D721Med (cell line): ENCODE measurements at regions not wholly inside any gene's neighbourhood (a gene's known extent, or its start where the extent isn't known, plus 50 kb on each side); places are given as distances from the start of the nearest gene placed in this dataset.

Experiments
- DNase-seq: peaks from one replicate; pipeline ENCODE4 v3.0.0; 2011; ENCODE audit warnings: low spot score; ENCODE audit not compliant: insufficient read length
- FAIRE-seq: peaks from 2 replicates; lab custom pipeline; 2011; peaks lifted over from hg19 to GRCh38; lab: Jason Lieb, UNC
- TF ChIP-seq, protein P1 (sequence below): IDR thresholded peaks from 2 replicates; pipeline ENCODE4 v1.5.1; 2012; ENCODE audit warnings: mild to moderate bottlenecking, control low read depth; ENCODE audit not compliant: insufficient read depth; ENCODE audit errors: missing control alignments

DNA sequence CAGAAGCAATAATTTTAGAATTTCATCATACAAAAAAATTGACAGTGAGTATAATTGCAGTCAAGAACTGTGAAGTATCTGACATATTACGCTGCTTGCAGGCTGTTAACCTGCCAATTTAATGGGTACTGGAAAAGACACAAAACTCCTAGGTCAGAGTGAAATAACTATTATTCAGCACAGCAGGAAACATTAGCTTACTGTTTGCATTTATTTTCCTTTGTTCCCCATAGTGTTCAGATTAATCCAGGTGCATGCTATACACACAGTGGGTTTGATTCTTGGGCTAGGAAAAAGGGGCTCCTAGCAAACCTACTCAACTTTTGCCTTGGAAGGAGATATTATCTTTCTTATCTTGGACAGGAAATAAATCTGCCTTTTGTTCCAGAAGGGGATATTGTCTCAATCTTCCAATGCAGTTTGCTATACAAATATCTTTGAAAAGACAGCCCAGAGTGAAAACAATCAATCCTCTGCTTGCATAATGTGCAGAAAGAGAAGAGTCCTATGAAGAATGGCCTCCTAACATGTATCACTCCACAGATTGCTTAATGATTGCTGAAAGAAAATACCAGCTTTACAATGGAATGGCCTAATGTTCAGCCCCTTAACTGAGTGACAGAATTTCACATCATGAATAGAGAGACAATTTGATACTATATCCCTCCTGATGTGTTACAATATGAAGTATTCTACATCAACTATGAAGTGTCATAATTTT, 443.4 kb downstream of the TBC1D4 start:
- DNase-seq, result no peak
- no peak for FAIRE-seq
- TF ChIP-seq, protein P1, sequence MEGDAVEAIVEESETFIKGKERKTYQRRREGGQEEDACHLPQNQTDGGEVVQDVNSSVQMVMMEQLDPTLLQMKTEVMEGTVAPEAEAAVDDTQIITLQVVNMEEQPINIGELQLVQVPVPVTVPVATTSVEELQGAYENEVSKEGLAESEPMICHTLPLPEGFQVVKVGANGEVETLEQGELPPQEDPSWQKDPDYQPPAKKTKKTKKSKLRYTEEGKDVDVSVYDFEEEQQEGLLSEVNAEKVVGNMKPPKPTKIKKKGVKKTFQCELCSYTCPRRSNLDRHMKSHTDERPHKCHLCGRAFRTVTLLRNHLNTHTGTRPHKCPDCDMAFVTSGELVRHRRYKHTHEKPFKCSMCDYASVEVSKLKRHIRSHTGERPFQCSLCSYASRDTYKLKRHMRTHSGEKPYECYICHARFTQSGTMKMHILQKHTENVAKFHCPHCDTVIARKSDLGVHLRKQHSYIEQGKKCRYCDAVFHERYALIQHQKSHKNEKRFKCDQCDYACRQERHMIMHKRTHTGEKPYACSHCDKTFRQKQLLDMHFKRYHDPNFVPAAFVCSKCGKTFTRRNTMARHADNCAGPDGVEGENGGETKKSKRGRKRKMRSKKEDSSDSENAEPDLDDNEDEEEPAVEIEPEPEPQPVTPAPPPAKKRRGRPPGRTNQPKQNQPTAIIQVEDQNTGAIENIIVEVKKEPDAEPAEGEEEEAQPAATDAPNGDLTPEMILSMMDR, result no peak

DNA sequence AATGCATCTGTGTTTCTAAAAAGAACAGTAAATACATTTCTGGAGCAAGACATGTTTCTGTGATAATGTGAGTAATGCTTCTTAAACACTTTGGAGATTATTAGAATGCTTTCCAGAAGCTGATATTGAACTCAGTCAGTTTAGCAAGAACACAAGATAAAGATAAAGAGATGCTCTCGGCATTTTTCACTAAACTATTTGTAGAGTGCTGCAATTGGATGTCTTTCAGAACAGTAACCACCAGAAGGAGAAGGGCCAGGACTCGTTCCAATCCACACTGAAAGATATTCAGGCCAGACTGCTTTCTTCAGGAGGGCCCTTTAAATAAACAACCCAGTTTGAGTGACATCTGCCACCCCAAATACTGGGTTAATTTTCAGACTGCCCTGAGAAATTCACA, 456.0 kb downstream of the TBC1D4 start:
- FAIRE-seq (no peak), DNase-seq (no peak)
- TF ChIP-seq, protein P1, result no peak

- FAIRE-seq, result no peak
- TF ChIP-seq, protein P1, result no peak
- no peak for DNase-seq
Observed at GRCh38 chr13:75024602-75025001, 457.4 kb downstream of the TBC1D4 start.

DNA sequence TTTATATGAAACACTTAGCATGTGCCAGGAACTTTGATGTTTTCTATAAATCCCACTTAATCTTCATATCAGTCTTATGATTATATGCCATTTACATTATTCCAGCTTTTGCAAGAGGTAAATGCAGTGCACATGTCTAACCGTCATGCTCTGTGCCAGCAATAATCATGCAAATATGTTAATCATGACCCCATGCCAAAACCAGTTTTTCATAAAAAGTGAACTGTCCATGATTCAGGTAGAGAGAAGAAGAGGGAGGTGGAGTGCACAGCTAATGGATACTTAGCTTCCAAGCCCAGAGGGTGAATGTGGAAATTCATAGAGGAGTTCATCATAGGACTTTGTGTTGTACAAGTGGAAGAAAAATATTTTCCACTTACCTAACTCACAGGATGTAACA, 458.4 kb downstream of the TBC1D4 start:
- TF ChIP-seq, protein P1, result no peak
- DNase-seq (no peak), FAIRE-seq (no peak)

GRCh38 chr13:75021151-75021550, 460.8 kb downstream of the TBC1D4 start:
- TF ChIP-seq, protein P1, result no peak
- DNase-seq (no peak), FAIRE-seq (no peak)

GRCh38 chr13:75016225-75016624, 465.7 kb downstream of the TBC1D4 start:
- FAIRE-seq, result no peak
- TF ChIP-seq, protein P1, result no peak
- no peak for DNase-seq

DNA sequence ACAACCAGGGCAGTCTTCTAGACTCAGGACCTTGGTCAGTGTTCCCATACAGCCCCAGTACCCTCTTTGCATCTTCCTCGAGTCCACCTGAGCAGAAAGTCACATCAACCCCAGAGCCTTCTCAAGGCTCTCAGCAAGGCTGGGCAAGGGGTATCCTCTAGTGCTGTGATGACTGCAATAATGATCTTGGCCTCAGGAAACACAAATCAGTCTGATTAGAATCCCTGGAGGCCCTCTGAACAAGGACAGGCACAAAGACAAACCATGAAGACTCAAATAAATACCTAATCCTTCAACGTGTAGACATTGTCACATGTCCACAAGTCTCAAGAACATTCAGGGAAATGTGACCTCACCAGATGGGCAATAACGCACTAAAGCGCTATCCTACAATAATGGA, 468.2 kb downstream of the TBC1D4 start:
- DNase-seq, result no peak
- no peak for FAIRE-seq
- TF ChIP-seq, protein P1, result no peak
